HUDEP-2 (cell line): ENCODE measurements at regions not wholly inside any gene's neighbourhood (a gene's known extent, or its start where the extent isn't known, plus 50 kb on each side); places are given as distances from the start of the nearest gene placed in this dataset.

Experiments used
- DNase-seq, 76 experiments: peaks; one replicate each; lab custom pipeline; 2025; ENCODE audit not compliant: unreplicated experiment in 76 of 76; lab: John Stamatoyannopoulos, UW

- peak in 6 of 76 experiments; percentile 1 to 12 (median 2) for DNase-seq
Measured at GRCh38 chr20:60851826-60852704, 400.0 kb upstream of the CDH4 start.

- no peak for DNase-seq
Measured at GRCh38 chr20:60857708-60858107, 394.4 kb upstream of the CDH4 start.

GRCh38 chr20:60862601-60863000 lies 389.5 kb upstream of the CDH4 start:
- DNase-seq, result no peak

- no peak for DNase-seq
Measured at GRCh38 chr20:60863548-60863947, 388.5 kb upstream of the CDH4 start.

- no peak for DNase-seq
Measured at GRCh38 chr20:60867589-60867988, 384.5 kb upstream of the CDH4 start.

GRCh38 chr20:60868316-60868891 lies 383.7 kb upstream of the CDH4 start:
- DNase-seq, result no peak

GRCh38 chr20:60869087-60869486 lies 383.0 kb upstream of the CDH4 start:
- no peak for DNase-seq

- DNase-seq, result no peak
Measured at GRCh38 chr20:60869625-60870024, 382.4 kb upstream of the CDH4 start.

- no peak for DNase-seq
Measured at GRCh38 chr20:60870040-60870439, 382.0 kb upstream of the CDH4 start.

- no peak for DNase-seq
Measured at GRCh38 chr20:60872224-60872623, 379.8 kb upstream of the CDH4 start.

GRCh38 chr20:60877071-60877857 lies 374.8 kb upstream of the CDH4 start:
- no peak for DNase-seq

- no peak for DNase-seq
Measured at GRCh38 chr20:60882836-60883235, 369.2 kb upstream of the CDH4 start.

- DNase-seq, result no peak
Measured at GRCh38 chr20:60883496-60883895, 368.6 kb upstream of the CDH4 start.

GRCh38 chr20:60884277-60884676 lies 367.8 kb upstream of the CDH4 start:
- DNase-seq, result no peak

GRCh38 chr20:60888771-60889170 lies 363.3 kb upstream of the CDH4 start:
- DNase-seq, result no peak

- no peak for DNase-seq
Measured at GRCh38 chr20:60892095-60892813, 359.8 kb upstream of the CDH4 start.

- DNase-seq, result no peak
Measured at GRCh38 chr20:60894091-60894490, 358.0 kb upstream of the CDH4 start.

- DNase-seq, result no peak
Measured at GRCh38 chr20:60895363-60896079, 356.5 kb upstream of the CDH4 start.

- no peak for DNase-seq
Measured at GRCh38 chr20:60897976-60898375, 354.1 kb upstream of the CDH4 start.

GRCh38 chr20:60899320-60899719 lies 352.7 kb upstream of the CDH4 start:
- no peak for DNase-seq
